NT2/D1 (cell line): ENCODE measurements at regions not wholly inside any gene's neighbourhood (a gene's known extent, or its start where the extent isn't known, plus 50 kb on each side); places are given as distances from the start of the nearest gene placed in this dataset.

Experiments used
- SUZ12 ChIP-seq: IDR thresholded peaks from 2 replicates; pipeline ENCODE4 v1.6.1; 2011; ENCODE audit not compliant: insufficient read length, insufficient read depth; ENCODE audit errors: extremely low read depth
- YY1 ChIP-seq: IDR thresholded peaks from 2 replicates; pipeline ENCODE4 v1.6.1; 2011; ENCODE audit not compliant: insufficient read length, insufficient read depth
- ZNF274 ChIP-seq: IDR thresholded peaks from 2 replicates; pipeline ENCODE4 v1.6.1; 2011; ENCODE audit warnings: mild to moderate bottlenecking, low read depth, low read length

- TF ChIP-seq ZNF274 (no peak), SUZ12 (no peak), YY1 (no peak)
These were observed 102.1 kb downstream of the C11orf91 start for GRCh38 chr11:33598426-33599069.
